Endothelial cell (in vitro differentiated cells): ENCODE measurements at regions not wholly inside any gene's neighbourhood (a gene's known extent, or its start where the extent isn't known, plus 50 kb on each side); places are given as distances from the start of the nearest gene placed in this dataset.

Source experiments
- DNase-seq: peaks from one replicate; pipeline ENCODE4 v3.0.0; 2021; ENCODE audit warnings: low spot score
- H3K27ac Mint-ChIP-seq: one replicate; pipeline ENCODE4 v1.8.0; 2021; ENCODE audit warnings: mixed read lengths, inconsistent platforms; ENCODE audit not compliant: unreplicated experiment
- H3K27me3 Mint-ChIP-seq: one replicate; pipeline ENCODE4 v1.8.0; 2021; ENCODE audit warnings: mild to moderate bottlenecking, moderate library complexity, mixed read lengths, inconsistent platforms; ENCODE audit not compliant: unreplicated experiment
- H3K36me3 Mint-ChIP-seq: one replicate; pipeline ENCODE4 v1.8.0; 2021; ENCODE audit warnings: mild to moderate bottlenecking, low read depth, mixed read lengths, inconsistent platforms; ENCODE audit not compliant: unreplicated experiment
- H3K4me1 Mint-ChIP-seq: one replicate; pipeline ENCODE4 v1.8.0; 2021; ENCODE audit warnings: mild to moderate bottlenecking, mixed read lengths, inconsistent platforms; ENCODE audit not compliant: unreplicated experiment
- H3K4me3 Mint-ChIP-seq: one replicate; pipeline ENCODE4 v1.8.0; 2021; ENCODE audit warnings: mild to moderate bottlenecking, mixed read lengths, inconsistent platforms; ENCODE audit not compliant: unreplicated experiment
- H3K9me3 Mint-ChIP-seq: one replicate; pipeline ENCODE4 v1.8.0; 2021; ENCODE audit warnings: mixed read lengths, inconsistent platforms; ENCODE audit not compliant: unreplicated experiment
- TF ChIP-seq, protein P1 (sequence below): fragments of 200-600 bp; sonication (generic); IDR thresholded peaks from one replicate; pipeline ENCODE4 v1.5.0; 2021; ENCODE audit warnings: antibody characterized with exemption; ENCODE audit not compliant: unreplicated experiment

GRCh38 chr3:163490119-163490518 is 1588.2 kb downstream of the SI start:
- Mint-ChIP-seq H3K4me1 (no peaks in the 10 kb centered on the region), H3K9me3 (peaks cover 4% of the 10 kb centered on the region), H3K4me3 (no peak overlapping the region), H3K27ac (no peak overlapping the region), H3K27me3 (peaks cover 1% of the 10 kb centered on the region), H3K36me3 (no peaks in the 10 kb centered on the region)
- DNase-seq, result peak; percentile 24
- TF ChIP-seq, protein P1, sequence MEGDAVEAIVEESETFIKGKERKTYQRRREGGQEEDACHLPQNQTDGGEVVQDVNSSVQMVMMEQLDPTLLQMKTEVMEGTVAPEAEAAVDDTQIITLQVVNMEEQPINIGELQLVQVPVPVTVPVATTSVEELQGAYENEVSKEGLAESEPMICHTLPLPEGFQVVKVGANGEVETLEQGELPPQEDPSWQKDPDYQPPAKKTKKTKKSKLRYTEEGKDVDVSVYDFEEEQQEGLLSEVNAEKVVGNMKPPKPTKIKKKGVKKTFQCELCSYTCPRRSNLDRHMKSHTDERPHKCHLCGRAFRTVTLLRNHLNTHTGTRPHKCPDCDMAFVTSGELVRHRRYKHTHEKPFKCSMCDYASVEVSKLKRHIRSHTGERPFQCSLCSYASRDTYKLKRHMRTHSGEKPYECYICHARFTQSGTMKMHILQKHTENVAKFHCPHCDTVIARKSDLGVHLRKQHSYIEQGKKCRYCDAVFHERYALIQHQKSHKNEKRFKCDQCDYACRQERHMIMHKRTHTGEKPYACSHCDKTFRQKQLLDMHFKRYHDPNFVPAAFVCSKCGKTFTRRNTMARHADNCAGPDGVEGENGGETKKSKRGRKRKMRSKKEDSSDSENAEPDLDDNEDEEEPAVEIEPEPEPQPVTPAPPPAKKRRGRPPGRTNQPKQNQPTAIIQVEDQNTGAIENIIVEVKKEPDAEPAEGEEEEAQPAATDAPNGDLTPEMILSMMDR, result peak; percentile 48

- TF ChIP-seq, protein P1, result no peak
Measured at GRCh38 chr3:163482695-163483094, 1595.6 kb downstream of the SI start.

DNA sequence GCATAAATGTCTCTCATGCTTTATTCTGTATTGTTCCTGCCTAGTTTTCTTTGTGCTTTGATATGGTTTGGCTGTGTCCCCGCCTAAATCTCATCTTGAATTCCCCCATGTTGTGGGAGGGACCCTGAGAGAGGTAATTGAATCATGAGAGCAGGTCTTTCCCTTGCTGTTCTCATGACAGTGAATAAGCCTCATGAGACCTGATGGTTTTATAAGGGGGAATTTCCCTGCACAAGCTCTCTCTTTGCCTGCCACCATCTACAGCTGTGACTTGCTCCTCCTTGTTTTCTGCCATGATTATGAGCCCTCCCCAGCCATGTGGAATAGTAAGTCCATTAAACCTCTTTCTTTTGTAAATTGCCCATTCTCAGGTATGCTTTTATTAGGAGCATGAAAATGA is 1596.6 kb downstream of the SI start:
- TF ChIP-seq, protein P1, result no peak
- Mint-ChIP-seq H3K4me3 (no peak overlapping the region), H3K27me3 (no peaks in the 10 kb centered on the region), H3K9me3 (no peaks in the 10 kb centered on the region), H3K27ac (no peak overlapping the region), H3K4me1 (no peaks in the 10 kb centered on the region), H3K36me3 (no peaks in the 10 kb centered on the region)
- DNase-seq, result no peak

More at GRCh38 chr3:163482695-163483094, 1595.6 kb downstream of the SI start:
- no peak for DNase-seq
- Mint-ChIP-seq H3K27ac (no peak overlapping the region), H3K9me3 (no peaks in the 10 kb centered on the region), H3K4me3 (no peak overlapping the region), H3K4me1 (no peaks in the 10 kb centered on the region), H3K36me3 (no peaks in the 10 kb centered on the region), H3K27me3 (no peaks in the 10 kb centered on the region)

GRCh38 chr3:163476179-163476578 is 1602.1 kb downstream of the SI start:
- no peak overlapping the region for H3K27ac Mint-ChIP-seq
- H3K4me1 Mint-ChIP-seq, result no peaks in the 10 kb centered on the region
- TF ChIP-seq, protein P1, result no peak
- no peaks in the 10 kb centered on the region for H3K36me3 Mint-ChIP-seq
- DNase-seq, result no peak
- H3K4me3 Mint-ChIP-seq, result no peak overlapping the region
- no peaks in the 10 kb centered on the region for H3K27me3 Mint-ChIP-seq
- no peaks in the 10 kb centered on the region for H3K9me3 Mint-ChIP-seq

DNA sequence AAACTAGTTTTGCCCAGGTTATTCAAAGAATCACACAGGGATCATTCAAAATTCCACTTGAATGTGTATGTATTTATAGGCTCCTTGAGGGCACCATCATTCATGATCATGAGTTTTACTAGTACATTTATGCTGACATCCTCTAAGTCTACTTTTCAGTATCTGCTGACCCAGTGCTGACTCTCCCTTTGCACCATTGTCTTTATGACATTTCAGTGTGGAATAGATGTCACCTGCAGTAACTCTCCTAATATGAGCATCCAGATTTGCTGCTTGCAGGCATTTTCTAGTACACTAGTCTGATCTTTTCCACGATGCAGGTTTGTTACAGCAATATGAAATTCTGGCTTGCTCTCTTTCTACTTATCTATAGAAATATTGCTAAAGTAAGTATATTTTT is 1603.5 kb downstream of the SI start:
- Mint-ChIP-seq H3K9me3 (no peaks in the 10 kb centered on the region), H3K4me3 (no peak overlapping the region), H3K27me3 (no peaks in the 10 kb centered on the region), H3K27ac (no peak overlapping the region), H3K36me3 (no peaks in the 10 kb centered on the region), H3K4me1 (no peaks in the 10 kb centered on the region)
- DNase-seq, result no peak
- TF ChIP-seq, protein P1, result no peak
